ENCODE measurements at regions not wholly inside any gene's neighbourhood (a gene's known extent, or its start where the extent isn't known, plus 50 kb on each side); places are given as distances from the start of the nearest gene placed in this dataset.

GRCh38 chr20:7497985-7498384, 442.3 kb downstream of the HAO1 start:
- DNase-seq: no peak
- Histone ChIP-seq H3K9me3 (no peaks in the 10 kb centered on the region), H3K36me3 (no peaks in the 10 kb centered on the region), H3K4me1 (no peaks in the 10 kb centered on the region), H3K4me3 (no peak overlapping the region), H3K27me3 (no peaks in the 10 kb centered on the region), H3K27ac (no peak overlapping the region)
- no peak for TF ChIP-seq EP300 (IDR thresholded peaks at IDR 0.05; ENCODE audit: low read depth)
- TF ChIP-seq POLR2AphosphoS5 (IDR thresholded peaks at IDR 0.05): no peak
- TF ChIP-seq CTCF (IDR thresholded peaks at IDR 0.05): no peak
- no peak for TF ChIP-seq POLR2A (IDR thresholded peaks at IDR 0.05)
- in situ Hi-C loops (cut with MboI; ENCODE audit: low pct_ligation_motif_present in 1 of 4, low pct_unique_long_range_greater_than_20kb in 1 of 4, low sequenced_read_pairs in 3 of 4): no loop called here
- intact Hi-C loops (cut with DNase I; ENCODE audit: low total_unique reads): no loop called here
- 85 to 88% methylated on average over 1 of the region's 1 CpG for whole genome bisulfite sequencing, 2 donors (ENCODE audit: low coverage in 1 of 2)

- DNase-seq: no peak
- H3K27ac ChIP-seq: no peak overlapping the region
- no peaks in the 10 kb centered on the region for H3K4me1 ChIP-seq
- H3K36me3 ChIP-seq: no peaks in the 10 kb centered on the region
- intact Hi-C loops (cut with DNase I; ENCODE audit: low total_unique reads) (no loop called here), in situ Hi-C loops (cut with MboI; ENCODE audit: low pct_ligation_motif_present in 1 of 4, low pct_unique_long_range_greater_than_20kb in 1 of 4, low sequenced_read_pairs in 3 of 4) (no loop called here)
- TF ChIP-seq POLR2AphosphoS5 (IDR thresholded peaks at IDR 0.05): no peak
- no peak for TF ChIP-seq EP300 (IDR thresholded peaks at IDR 0.05; ENCODE audit: low read depth)
- TF ChIP-seq CTCF (IDR thresholded peaks at IDR 0.05): no peak
- TF ChIP-seq POLR2A (IDR thresholded peaks at IDR 0.05): no peak
- no peaks in the 10 kb centered on the region for H3K27me3 ChIP-seq
- no peaks in the 10 kb centered on the region for H3K9me3 ChIP-seq
- no peak overlapping the region for H3K4me3 ChIP-seq
Observed at GRCh38 chr20:7499201-7499600, 441.1 kb downstream of the HAO1 start.

- Histone ChIP-seq H3K36me3 (no peaks in the 10 kb centered on the region), H3K9me3 (no peaks in the 10 kb centered on the region), H3K4me3 (no peak overlapping the region), H3K4me1 (no peaks in the 10 kb centered on the region), H3K27me3 (no peaks in the 10 kb centered on the region), H3K27ac (no peak overlapping the region)
- no peak for DNase-seq
- TF ChIP-seq POLR2A (IDR thresholded peaks at IDR 0.05) (no peak), CTCF (IDR thresholded peaks at IDR 0.05) (no peak), POLR2AphosphoS5 (IDR thresholded peaks at IDR 0.05) (no peak), EP300 (IDR thresholded peaks at IDR 0.05; ENCODE audit: low read depth) (no peak)
- in situ Hi-C loops (cut with MboI; ENCODE audit: low pct_ligation_motif_present in 1 of 4, low pct_unique_long_range_greater_than_20kb in 1 of 4, low sequenced_read_pairs in 3 of 4) (no loop called here), intact Hi-C loops (cut with DNase I; ENCODE audit: low total_unique reads) (no loop called here)
- 75 to 76% methylated on average over 1 of the region's 1 CpG for WGBS, 2 donors (ENCODE audit: low coverage in 1 of 2)
Observed at GRCh38 chr20:7500231-7500663, 440.0 kb downstream of the HAO1 start.

GRCh38 chr20:7503501-7503900, 436.8 kb downstream of the HAO1 start:
- in situ Hi-C loops (cut with MboI; ENCODE audit: low pct_ligation_motif_present in 1 of 4, low pct_unique_long_range_greater_than_20kb in 1 of 4, low sequenced_read_pairs in 3 of 4) (no loop called here), intact Hi-C loops (cut with DNase I; ENCODE audit: low total_unique reads) (no loop called here)
- H3K27ac ChIP-seq: no peak overlapping the region
- WGBS, 2 donors (ENCODE audit: low coverage in 1 of 2): 36 to 57% methylated on average over 2 to 3 of the region's 3 CpGs
- H3K9me3 ChIP-seq: no peaks in the 10 kb centered on the region
- H3K27me3 ChIP-seq: no peaks in the 10 kb centered on the region
- no peak for DNase-seq
- no peaks in the 10 kb centered on the region for H3K4me1 ChIP-seq
- TF ChIP-seq POLR2A (IDR thresholded peaks at IDR 0.05): no peak
- no peak for TF ChIP-seq CTCF (IDR thresholded peaks at IDR 0.05)
- no peak for TF ChIP-seq POLR2AphosphoS5 (IDR thresholded peaks at IDR 0.05)
- no peak for TF ChIP-seq EP300 (IDR thresholded peaks at IDR 0.05; ENCODE audit: low read depth)
- H3K4me3 ChIP-seq: no peak overlapping the region
- no peaks in the 10 kb centered on the region for H3K36me3 ChIP-seq

Measured in transverse colon (tissue), 4 donors.